Keratinocyte (primary cell): ENCODE measurements at regions not wholly inside any gene's neighbourhood (a gene's known extent, or its start where the extent isn't known, plus 50 kb on each side); places are given as distances from the start of the nearest gene placed in this dataset.

ENCODE experiments used
- DNase-seq: peaks from one replicate; pipeline ENCODE4 v3.0.0-alpha.2; 2011; ENCODE audit warnings: low read depth, missing footprints, low spot score
- FAIRE-seq: peaks from 2 replicates; lab custom pipeline; 2011; peaks lifted over from hg19 to GRCh38; lab: Jason Lieb, UNC
- H2AFZ ChIP-seq: 2 replicates; pipeline ENCODE4 v1.6.0; 2012; ENCODE audit warnings: low read length, control low read depth, inconsistent platforms; ENCODE audit not compliant: control insufficient read depth
- H3K27ac ChIP-seq: 2 replicates; pipeline ENCODE4 v1.5.1; 2011; ENCODE audit warnings: low read length; ENCODE audit not compliant: control insufficient read depth, insufficient read depth
- H3K27me3 ChIP-seq: 3 replicates; pipeline ENCODE4 v1.6.0; 2011; ENCODE audit warnings: low read length; ENCODE audit not compliant: control insufficient read depth, insufficient read depth; ENCODE audit errors: extremely low read depth
- H3K36me3 ChIP-seq, 2 experiments: 2 replicates in 1 of 2; 3 replicates in 1 of 2; pipeline ENCODE4 v1.5.1; 2011; ENCODE audit warnings: low read length in 2 of 2, mild to moderate bottlenecking in 1 of 2; ENCODE audit not compliant: control insufficient read depth in 2 of 2, insufficient read depth in 2 of 2; ENCODE audit errors: extremely low read depth in 1 of 2
- H3K4me1 ChIP-seq: 3 replicates; pipeline ENCODE4 v1.5.1; 2011; ENCODE audit warnings: low read length; ENCODE audit not compliant: control insufficient read depth, insufficient read depth; ENCODE audit errors: extremely low read depth
- H3K4me2 ChIP-seq: 3 replicates; pipeline ENCODE4 v1.6.0; 2011; ENCODE audit warnings: low read depth, low read length; ENCODE audit not compliant: control insufficient read depth, insufficient read depth; ENCODE audit errors: extremely low read depth
- H3K4me3 ChIP-seq, 3 experiments: fragments of 200-600 bp in 1 of 3; sonication (generic) in 1 of 3; 2 replicates in 2 of 3; 3 replicates in 1 of 3; pipeline ENCODE4 v1.5.1; 2011 to 2016; ENCODE audit warnings: low read length in 3 of 3, mild to moderate bottlenecking in 3 of 3, control low read depth in 2 of 3, inconsistent platforms in 1 of 3, low read depth in 1 of 3, mixed read lengths in 1 of 3, mixed run types in 1 of 3, moderate library complexity in 1 of 3; ENCODE audit not compliant: control insufficient read depth in 2 of 3, insufficient read depth in 2 of 3; ENCODE audit errors: extremely low read depth in 1 of 3
- H3K79me2 ChIP-seq: 2 replicates; pipeline ENCODE4 v1.6.0; 2012; ENCODE audit warnings: low read length; ENCODE audit not compliant: control insufficient read depth, insufficient read depth
- H3K9ac ChIP-seq: 3 replicates; pipeline ENCODE4 v1.6.0; 2011; ENCODE audit warnings: low read length; ENCODE audit not compliant: control insufficient read depth, insufficient read depth; ENCODE audit errors: extremely low read depth
- H3K9me1 ChIP-seq: 3 replicates; pipeline ENCODE4 v1.6.0; 2011; ENCODE audit warnings: low read length; ENCODE audit not compliant: control insufficient read depth, insufficient read depth; ENCODE audit errors: extremely low read depth
- H3K9me3 ChIP-seq: 2 replicates; pipeline ENCODE4 v1.5.1; 2012; ENCODE audit warnings: low read depth, low read length; ENCODE audit not compliant: control insufficient read depth
- H4K20me1 ChIP-seq: 3 replicates; pipeline ENCODE4 v1.6.0; 2011; ENCODE audit warnings: low read length; ENCODE audit not compliant: control insufficient read depth, insufficient read depth; ENCODE audit errors: extremely low read depth
- CTCF ChIP-seq, 3 experiments: IDR thresholded peaks in 1 of 3; conservative IDR thresholded peaks in 1 of 3; optimal IDR thresholded peaks in 1 of 3; 2 replicates in 2 of 3; 3 replicates in 1 of 3; pipeline versions ENCODE3 to v1.5.1; 2011; ENCODE audit warnings: low read length in 3 of 3, mild to moderate bottlenecking in 3 of 3, moderate library complexity in 2 of 3, control low read depth in 1 of 3, inconsistent platforms in 1 of 3; ENCODE audit not compliant: insufficient read depth in 2 of 3; ENCODE audit errors: extremely low read depth in 1 of 3
- EZH2 ChIP-seq: IDR thresholded peaks from one replicate; pipeline ENCODE4 v1.6.1; 2012; ENCODE audit warnings: inconsistent platforms, mild to moderate bottlenecking, low read length, moderate library complexity
- dilution Hi-C: fragments of 300-500 bp; cut with MboI; formaldehyde crosslinking; loops from one replicate; pipeline ENCODE4 v1.7.0; 2020; ENCODE audit warnings: low sequenced_read_pairs; ENCODE audit not compliant: extremely low pct_ligation_motif_present

GRCh38 chr11:91078221-91078620 is 855.4 kb upstream of the CHORDC1 start:
- FAIRE-seq, result no peak

DNA sequence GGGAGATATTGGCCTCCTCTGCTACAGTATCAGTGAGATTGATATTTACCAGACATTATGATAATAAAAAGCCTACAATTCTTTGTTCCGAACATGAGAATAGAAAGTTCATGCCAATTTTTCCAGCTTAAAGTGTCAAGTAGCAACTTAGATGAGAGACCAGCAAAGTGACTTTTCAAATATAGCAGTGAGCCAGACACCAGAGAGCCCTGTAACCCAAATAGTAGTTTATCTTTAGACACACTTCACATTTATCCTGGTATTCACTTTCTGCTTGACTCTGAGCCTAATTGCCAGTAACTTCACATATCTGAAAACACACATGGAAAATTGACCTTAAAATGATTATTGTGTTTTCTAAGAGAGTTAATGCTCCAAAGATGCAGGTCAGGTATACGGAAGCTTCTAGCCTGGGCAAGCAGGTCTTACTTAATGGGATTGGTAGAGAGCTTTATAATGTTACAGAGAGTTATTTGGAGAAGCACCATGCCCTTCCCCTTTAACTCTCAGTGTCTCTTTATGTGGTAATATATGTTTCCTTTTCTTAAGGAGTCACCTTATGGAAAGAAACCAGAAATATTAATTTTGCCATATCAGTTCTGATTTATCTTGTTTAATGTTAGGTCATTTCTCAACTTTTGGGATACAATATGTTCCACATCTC is 852.3 kb upstream of the CHORDC1 start:
- Histone ChIP-seq H3K27ac (no peak overlapping the region), H3K4me1 (no peaks in the 10 kb centered on the region), H3K36me3 (no peaks in the 10 kb centered on the region), H4K20me1 (no peaks in the 10 kb centered on the region), H3K9ac (no peak overlapping the region), H2AFZ (no peak overlapping the region), H3K9me3 (no peaks in the 10 kb centered on the region), H3K4me3 (no peak overlapping the region), H3K79me2 (no peaks in the 10 kb centered on the region), H3K4me2 (no peak overlapping the region), H3K27me3 (no peaks in the 10 kb centered on the region), H3K9me1 (no peaks in the 10 kb centered on the region)
- FAIRE-seq, result no peak
- TF ChIP-seq CTCF (optimal IDR thresholded peaks at IDR 0.05 in 1 of 3, IDR thresholded peaks at IDR 0.05 in 1 of 3, conservative IDR thresholded peaks at IDR 0.05 in 1 of 3; ENCODE audit: extremely low read depth in 1 of 3, insufficient read depth in 2 of 3, low read length in 3 of 3) (no peak), EZH2 (no peak)
- DNase-seq, result no peak
- dilution Hi-C loops, result no loop called here

More at GRCh38 chr11:91078221-91078620, 855.4 kb upstream of the CHORDC1 start:
- H3K36me3 ChIP-seq, result no peaks in the 10 kb centered on the region
- no peaks in the 10 kb centered on the region for H4K20me1 ChIP-seq
- H3K27ac ChIP-seq, result no peak overlapping the region
- dilution Hi-C loops, result no loop called here
- no peaks in the 10 kb centered on the region for H3K79me2 ChIP-seq
- no peak overlapping the region for H3K4me3 ChIP-seq
- no peak overlapping the region for H3K4me2 ChIP-seq
- TF ChIP-seq EZH2 (no peak), CTCF (optimal IDR thresholded peaks at IDR 0.05 in 1 of 3, IDR thresholded peaks at IDR 0.05 in 1 of 3, conservative IDR thresholded peaks at IDR 0.05 in 1 of 3; ENCODE audit: extremely low read depth in 1 of 3, insufficient read depth in 2 of 3, low read length in 3 of 3) (no peak)
- DNase-seq, result no peak
- no peaks in the 10 kb centered on the region for H3K9me3 ChIP-seq
- no peaks in the 10 kb centered on the region for H3K9me1 ChIP-seq
- no peaks in the 10 kb centered on the region for H3K4me1 ChIP-seq
- no peaks in the 10 kb centered on the region for H3K27me3 ChIP-seq
- no peak overlapping the region for H3K9ac ChIP-seq
- H2AFZ ChIP-seq, result no peak overlapping the region
